Epithelial cell of proximal tubule (primary cell): ENCODE measurements at regions not wholly inside any gene's neighbourhood (a gene's known extent, or its start where the extent isn't known, plus 50 kb on each side); places are given as distances from the start of the nearest gene placed in this dataset.
"Not testable (repeated sequence)": the region's sequence is repeated elsewhere in the genome, so short reads cannot be mapped to it uniquely, and the experiment has no call there.

Experiments used
- DNase-seq: peaks from one replicate; pipeline ENCODE4 v3.0.0-alpha.2; 2011; ENCODE audit warnings: low read depth
- H3K4me3 ChIP-seq: 2 replicates; pipeline ENCODE4 v1.5.1; 2011; ENCODE audit warnings: low read depth, mild to moderate bottlenecking, low read length
- CTCF ChIP-seq: conservative IDR thresholded peaks from 2 replicates; pipeline ENCODE4 v1.5.1; 2012; ENCODE audit warnings: low read depth, mild to moderate bottlenecking, low read length

GRCh38 chr4:137804906-137805495 is 272.7 kb upstream of the PCDH18 start:
- DNase-seq, result no peak
- H3K4me3 ChIP-seq, result no peak overlapping the region
- TF ChIP-seq CTCF, result no peak

- no peak overlapping the region for H3K4me3 ChIP-seq
- no peak for TF ChIP-seq CTCF
- DNase-seq, result no peak
These were observed 268.6 kb upstream of the PCDH18 start for GRCh38 chr4:137800861-137801260.

- no peak overlapping the region for H3K4me3 ChIP-seq
- TF ChIP-seq CTCF, result no peak
- no peak for DNase-seq
These were observed 262.5 kb upstream of the PCDH18 start for GRCh38 chr4:137794764-137795254.

- not testable (repeated sequence) for DNase-seq, H3K4me3 ChIP-seq
These were observed 257.0 kb upstream of the PCDH18 start for GRCh38 chr4:137789263-137789662.

- not testable (repeated sequence) for DNase-seq, H3K4me3 ChIP-seq
These were observed 251.6 kb upstream of the PCDH18 start for GRCh38 chr4:137783923-137784322.

- no peak for TF ChIP-seq CTCF
- H3K4me3 ChIP-seq, result no peak overlapping the region
- DNase-seq, result no peak
These were observed 243.4 kb upstream of the PCDH18 start for GRCh38 chr4:137775701-137776100.

- DNase-seq, result no peak
- no peak overlapping the region for H3K4me3 ChIP-seq
- TF ChIP-seq CTCF, result no peak
These were observed 242.2 kb upstream of the PCDH18 start for GRCh38 chr4:137774501-137774900.

GRCh38 chr4:137768881-137769280 is 236.6 kb upstream of the PCDH18 start:
- no peak for TF ChIP-seq CTCF
- H3K4me3 ChIP-seq, result no peak overlapping the region
- DNase-seq, result no peak
